ENCODE measurements at regions not wholly inside any gene's neighbourhood (a gene's known extent, or its start where the extent isn't known, plus 50 kb on each side); places are given as distances from the start of the nearest gene placed in this dataset.

DNA sequence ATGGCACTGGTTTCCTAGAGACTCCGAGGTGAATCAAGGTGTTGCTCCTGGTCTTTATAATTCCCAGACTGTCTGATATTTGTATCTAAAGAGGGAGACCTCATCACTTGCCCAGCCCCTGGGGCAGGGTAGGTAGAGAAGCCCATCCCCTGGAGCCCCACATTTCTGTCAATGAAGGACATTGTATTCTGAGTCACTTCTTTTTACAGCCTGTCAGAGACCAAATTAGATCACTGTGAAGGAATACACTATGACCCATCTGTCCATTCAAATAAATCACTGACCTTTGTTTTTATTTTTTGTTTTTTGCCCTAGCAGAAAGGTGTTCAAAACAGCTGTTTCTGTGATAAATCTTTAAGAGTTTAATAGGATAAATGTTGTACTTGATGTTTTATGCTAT is 67.9 kb upstream of the ANO6 start:
- TF ChIP-seq CTCF (IDR thresholded peaks at IDR 0.05) (no peak), POLR2A (IDR thresholded peaks at IDR 0.05) (no peak)

All from body of pancreas (tissue), 4 donors.